Activated CD4-positive, alpha-beta T cell treated with anti-CD3 and anti-CD28 coated beads for 24 hours (primary cell): ENCODE measurements at regions not wholly inside any gene's neighbourhood (a gene's known extent, or its start where the extent isn't known, plus 50 kb on each side); places are given as distances from the start of the nearest gene placed in this dataset.
"Not testable (repeated sequence)": the region's sequence is repeated elsewhere in the genome, so short reads cannot be mapped to it uniquely, and the experiment has no call there.

Source experiments
- DNase-seq, 2 donors: peaks; one replicate each; pipeline ENCODE4 v3.0.0-alpha.2; 2020; ENCODE audit warnings: low read depth in 2 of 2

DNA sequence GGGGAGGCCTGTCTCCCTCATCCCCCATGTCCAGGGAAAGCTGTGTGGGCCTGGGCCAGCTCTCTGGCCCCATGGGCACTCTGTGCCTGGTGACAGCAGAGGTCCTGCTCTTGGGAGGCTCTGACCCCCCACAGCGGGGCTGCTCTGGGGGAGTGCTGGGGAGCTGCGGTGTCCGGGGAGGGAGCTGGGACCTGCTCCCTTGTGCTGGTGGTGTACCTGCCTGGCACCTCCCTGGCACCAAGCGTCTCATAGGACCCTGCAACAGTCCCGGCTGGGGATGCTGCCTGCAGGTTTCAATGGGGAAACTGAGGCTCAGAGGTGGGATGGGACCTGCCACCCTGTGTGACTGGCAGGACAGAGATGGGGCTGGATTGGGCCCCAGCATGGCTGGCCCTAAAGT lies 111.3 kb downstream of the KIF26A start:
- no peak for DNase-seq

DNA sequence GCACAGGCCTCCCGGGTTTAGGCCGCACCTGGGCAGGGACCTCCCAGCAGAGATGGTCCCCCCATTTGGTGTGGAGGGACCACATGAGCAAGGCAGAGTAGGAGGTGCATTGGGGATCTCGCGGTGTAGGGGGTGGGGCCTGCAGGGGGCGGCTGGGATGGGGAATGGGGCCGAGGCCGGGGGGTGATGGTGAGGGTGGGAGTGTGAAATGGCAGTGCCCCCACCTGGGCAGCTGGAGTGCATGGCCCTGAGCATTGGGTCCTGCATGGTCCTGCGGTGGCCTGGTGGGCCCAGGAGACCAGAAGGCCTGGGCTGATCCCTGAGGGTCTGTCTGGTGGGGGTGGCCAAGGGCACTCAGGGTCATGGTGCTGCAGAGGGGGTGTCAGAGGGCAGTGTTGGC lies 111.8 kb downstream of the KIF26A start:
- no peak for DNase-seq

DNA sequence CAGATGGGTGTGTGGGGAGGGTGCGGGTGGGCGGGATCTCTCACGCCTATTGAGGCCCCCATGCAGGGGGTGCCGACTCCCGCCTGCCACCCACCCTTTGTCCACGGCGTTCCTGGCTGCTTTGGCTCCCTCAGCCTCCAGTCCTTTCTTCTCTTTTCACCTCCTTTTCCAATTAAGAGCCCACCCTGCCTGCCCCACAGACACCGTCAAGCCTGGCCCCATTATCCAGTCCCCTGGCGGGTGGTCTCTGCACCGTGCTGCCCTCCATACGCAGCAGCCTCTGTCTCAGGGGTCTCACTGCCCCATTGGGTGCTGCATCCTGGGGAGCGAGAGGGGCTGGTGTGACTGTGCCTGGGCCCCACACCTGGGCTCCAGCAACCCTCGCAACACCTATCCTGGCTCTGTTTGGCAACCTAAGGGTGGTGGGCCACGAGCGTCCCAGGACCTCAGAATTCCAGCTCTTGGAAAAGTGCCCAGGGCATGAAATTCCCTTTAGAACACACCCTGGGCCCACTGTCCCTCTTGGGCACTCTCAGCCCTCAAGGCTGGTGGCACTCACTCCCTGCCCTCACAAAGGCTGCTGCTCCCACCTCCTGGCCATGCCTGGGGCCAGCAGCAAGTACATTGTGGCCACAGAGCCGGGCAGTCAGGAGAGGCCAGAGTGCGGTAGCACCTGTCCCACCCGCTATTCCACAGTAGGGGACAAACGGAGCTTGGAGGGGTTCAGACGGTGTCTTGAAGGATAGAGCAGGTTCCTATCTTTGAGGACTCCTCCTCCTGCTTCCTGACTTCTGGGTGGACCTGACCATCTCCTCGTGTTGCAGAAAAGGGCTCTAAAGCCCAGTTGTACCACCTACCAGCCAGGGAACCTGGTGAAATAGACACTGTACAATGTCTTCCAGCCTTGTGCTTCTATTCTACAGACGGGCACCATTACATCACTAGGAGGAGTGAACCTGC lies 114.1 kb downstream of the KIF26A start:
- DNase-seq = no peak

DNA sequence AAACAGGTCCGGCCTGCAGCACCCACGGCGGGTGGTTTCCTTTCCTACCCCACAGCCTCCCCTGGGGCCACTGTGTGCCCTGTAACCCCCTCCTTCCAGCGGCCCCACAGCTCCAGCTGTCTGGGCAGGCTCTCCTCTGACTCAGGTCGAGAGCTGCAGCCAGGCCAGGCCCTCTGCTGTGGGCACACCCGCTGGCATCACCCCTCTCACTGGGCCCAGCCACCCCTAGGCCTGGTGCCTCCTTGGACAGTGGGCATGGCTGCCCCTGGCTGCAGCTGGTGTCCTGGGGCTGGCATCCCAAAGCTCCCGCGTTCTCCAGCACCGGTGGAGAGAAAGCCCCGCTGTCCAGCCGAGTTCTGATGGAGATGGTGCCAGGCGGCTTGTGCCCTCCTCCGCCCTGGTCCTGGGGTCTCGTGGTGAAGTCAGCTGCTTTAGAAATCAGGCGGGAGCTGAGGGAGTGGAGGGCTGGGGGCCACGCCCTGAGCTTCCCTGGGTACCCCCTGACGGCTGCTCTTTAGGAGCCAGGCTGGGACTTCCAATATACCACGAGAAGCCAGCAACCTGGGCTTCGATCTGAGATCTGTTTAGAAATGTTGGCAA lies 114.9 kb downstream of the KIF26A start:
- DNase-seq = no peak

DNA sequence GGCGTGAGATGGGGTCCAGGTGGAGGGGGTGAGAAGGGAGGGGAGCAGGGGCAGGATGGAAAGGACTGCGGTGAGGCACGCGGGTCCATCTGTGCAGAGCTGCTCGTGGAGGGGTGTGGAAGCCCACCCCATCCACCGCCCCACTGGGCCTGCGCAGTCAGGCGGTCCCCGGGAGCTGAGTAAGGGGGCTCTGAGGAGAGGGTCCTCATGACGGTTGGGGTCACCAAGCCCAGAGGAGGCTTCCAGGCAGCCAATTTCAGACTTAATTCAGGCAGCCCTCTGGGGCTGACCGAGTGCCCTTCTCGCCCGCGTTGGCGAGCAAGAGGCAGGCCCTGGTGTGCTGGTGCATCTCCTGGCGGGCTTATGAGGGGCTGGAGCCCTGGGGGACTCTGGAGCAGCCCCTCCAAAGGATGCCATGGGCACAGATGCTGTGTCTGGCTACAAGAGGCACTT lies 115.5 kb downstream of the KIF26A start:
- no peak for DNase-seq

DNA sequence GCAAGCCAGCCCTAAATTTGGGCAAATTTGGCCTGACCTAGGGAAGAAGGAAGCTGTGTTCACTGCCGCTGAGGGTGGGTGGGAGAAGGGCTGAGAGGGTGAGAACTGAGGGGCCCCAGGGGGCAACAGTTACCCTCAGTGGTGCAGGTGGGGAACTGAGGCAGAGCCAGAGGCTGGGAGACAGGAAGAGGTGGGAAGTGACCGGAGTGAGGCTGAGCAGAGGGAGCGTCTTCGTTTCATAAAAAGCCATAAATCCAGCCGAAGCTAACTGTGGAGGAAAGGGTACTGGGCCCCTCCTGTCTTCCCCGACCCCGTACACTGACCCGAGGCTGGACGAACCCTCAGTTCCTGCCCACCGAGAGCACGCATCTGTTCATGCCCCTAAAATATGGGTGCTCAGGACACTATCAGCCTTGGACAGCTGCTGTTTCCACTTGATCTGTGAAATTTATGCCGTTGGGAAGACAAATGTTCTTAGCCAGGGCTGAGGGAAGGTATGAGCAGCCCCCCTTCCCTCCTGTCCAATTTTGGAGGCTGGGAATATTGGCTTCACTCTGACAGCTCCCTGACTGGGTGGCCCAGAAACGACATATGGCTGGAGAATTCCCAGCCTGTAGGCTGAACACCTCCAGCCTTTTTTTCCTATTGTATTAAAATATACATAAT lies 116.5 kb downstream of the KIF26A start:
- DNase-seq = no peak

DNA sequence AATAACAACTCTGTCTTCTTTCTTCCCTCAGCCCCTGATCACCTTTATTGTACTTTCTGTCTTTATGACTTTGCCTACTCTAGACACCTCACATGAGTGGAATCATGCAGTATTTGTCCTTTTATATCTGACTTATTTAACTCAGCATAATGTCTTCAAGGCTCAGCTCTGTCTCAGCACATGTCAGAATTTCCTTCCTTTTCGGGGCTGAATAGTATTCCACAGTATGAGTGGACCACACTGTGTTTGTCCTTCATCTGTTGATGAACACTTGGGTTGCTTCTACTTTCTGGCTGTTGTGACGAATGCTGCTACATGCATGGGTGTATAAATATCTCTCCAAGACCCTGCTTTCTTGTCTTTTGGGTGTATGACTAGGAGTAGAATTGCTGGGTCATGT lies 117.6 kb downstream of the KIF26A start:
- DNase-seq = no peak

DNA sequence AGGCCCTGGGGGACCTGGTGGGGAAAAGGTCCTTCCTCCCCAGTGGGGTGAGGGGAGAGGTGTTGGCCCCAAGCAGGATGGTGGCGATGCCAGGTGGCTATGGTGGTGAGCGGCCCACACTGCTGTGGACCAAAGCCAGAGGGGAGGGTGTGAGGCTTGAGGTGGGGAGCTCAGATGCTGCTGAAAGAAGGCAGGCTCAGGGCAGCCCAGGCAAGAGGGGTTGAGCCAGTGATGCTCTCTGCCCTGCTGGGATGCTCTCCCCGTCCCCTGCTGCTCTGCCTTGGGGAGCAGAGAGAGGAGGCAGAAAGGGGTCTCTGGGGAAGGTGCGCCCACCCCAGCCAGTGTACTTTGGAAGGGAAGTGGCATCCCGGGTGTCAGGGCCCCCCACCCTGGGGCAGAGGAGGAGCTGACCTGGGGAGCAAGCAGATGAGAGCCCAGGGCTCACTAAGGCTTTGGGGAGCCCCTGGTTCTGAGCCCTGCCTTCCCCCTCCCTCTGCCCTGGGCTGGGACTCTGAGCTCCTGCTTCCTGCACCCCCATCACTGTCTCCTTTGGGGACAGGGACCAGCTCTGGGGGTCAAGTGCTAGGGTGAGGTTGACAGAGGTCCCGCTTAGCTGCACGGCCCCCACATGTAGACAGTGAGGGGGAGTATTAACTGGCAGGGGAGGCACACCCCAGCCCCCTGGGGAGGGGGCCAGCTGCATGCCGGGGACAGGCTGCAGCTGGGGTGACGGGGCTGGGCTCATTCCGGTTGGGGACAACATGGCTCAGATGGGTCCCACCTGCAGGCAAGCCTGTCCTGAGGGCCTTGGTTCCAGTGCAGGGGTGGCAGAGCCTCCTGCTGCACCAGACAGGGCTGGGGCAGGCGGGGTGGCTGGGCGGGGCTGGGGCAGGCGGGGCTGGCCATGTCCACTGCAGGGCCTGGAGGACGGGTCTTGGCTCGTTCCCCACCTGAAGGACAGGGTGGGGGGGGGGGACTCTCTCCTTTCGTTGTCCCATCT lies 124.4 kb downstream of the KIF26A start:
- DNase-seq = no peak

DNA sequence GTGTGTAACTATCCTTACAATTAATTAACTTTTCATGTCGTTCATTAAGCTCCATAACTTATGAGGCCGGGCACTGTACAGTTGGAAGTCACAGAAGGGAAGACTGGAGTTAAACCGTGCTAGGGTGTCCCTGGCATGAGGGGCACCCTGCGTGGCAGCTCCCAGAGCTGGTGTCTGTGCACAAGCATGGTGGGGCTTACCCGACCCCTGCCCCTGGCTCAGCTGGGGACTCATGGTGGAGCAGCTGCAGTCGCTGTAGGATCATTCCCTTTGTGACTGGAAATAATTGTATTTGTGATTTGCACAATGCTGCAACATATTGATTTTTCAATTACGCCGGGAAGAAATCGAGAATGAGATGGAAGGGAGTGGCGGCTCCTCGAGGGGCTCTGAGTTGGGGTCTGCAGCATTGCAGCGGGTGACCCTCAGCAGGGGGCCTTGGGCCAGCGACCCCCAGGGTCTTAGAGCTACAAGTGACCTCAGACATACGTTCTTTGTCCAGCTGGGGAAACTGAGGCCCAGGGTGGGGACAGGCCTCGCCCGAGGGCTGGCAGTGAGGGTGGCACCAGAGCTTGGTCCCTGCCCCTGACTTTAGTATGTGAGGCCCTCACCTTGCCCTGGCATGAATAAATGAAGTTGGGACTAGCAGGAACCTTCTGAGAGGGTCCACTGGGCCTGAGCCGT lies 125.4 kb downstream of the KIF26A start:
- no peak for DNase-seq

DNA sequence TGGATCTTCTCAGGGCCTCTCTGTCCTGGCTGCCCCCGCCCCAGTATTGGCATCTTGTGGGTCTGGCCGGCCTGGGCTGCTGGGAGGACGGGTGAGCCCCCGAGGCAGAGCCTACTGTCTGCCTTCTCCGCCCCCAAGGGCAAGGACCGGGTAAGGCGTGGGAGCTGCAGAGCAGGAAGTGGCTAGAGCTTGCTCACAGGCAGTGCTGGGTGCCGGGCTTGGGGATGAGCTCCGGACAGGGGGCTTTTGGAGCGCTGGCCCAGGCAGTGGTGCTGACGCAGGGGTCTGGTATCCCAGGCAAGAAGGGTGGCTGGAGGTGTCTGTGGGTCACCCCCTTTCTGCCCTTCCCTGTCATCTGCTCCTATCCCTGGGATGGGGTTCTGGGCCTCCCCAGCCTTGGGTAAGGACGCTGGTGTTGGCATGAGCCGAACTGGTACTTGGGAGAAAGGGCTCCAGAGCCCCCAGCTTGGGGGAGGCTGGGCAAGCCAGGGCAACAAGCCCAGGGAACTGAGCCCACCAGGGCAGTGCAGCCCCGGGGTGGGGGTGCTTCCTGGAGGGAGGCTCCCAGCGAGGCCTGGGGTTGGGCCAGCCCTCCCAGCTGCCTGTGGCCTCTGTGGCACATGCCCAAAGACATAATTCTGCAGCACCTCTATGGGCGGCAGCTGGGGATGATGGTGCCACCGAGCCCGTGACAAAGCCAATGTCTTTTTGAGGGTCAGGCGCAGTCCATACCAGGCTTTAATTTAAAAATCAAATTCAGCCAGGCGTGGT lies 126.3 kb downstream of the KIF26A start:
- DNase-seq = no peak

DNA sequence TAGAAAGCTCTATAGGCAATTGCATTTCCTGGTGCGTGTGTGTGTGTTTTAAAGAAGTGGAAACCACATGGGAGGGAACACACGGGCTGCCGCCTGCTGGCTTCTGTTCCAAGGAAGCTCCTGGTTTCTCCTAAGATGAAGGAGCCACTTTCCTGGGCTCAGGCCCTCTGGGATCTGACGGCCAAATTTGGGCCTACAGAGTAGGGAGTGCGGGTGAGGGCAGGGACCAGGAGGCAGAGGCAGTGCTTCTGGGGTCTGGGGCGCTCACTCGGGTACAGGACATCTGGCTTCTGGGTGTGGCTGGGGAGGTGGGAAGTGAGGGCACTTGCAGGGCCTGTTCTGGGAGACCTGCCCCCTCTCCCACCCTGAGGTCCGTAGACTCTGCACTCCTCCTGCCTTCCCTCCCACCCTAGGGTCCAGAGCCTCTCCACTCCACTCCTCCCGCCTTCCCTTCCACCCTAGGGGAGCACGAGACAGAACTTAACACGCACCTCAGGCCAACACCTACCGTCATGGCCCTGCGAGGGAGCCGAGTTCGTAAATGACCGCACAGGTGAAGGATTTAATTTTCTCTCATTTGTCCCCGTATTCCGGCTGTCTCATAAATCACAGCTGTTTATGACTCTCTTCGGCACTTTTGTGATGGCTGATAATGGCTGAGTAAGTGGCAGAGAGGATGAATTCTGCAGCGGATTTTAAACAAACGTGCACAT lies 127.7 kb downstream of the KIF26A start:
- DNase-seq = no peak

DNA sequence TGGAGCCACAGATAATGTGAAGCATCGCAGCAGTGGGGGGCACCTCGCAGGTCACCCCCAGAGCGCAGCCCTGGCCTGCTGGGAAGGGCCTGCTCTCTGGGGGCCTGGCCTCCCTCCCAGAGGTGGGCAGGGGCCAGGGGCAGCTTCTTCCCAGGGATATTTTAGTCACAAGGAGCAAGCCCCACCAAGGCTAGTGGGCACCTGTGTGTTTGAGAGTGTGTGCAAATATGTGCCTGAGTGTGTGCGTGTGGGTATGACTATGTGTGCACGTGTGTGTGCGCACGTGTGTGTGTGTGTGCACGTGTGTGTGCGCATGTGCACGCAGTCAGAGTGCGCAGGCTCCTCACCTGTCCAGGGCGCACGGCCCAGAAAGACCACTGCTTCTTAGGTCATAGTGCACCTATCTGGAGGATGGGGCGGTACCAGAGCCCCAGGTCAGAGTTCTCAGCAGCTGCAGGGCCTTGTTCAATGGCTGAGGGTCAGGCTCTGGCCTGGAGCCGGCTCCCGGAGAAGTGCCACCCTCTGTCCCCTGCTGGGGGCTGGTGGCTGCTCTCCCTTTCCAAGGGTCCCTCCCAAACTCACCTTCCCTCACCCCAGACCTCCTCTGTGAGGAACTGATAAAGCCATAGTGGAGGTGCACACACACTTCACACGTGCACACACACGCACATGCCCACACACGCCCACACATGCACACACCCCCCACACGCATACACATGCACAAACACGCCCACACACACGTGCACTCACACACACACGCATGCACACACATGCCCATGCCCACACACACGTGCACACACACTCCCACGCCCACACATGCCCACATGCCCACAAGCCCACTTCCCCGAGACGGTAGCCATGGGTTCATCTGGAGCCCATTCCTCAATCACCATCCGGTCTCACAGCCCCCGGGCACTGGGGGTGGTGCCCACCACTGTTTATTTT lies 128.5 kb downstream of the KIF26A start:
- no peak for DNase-seq

DNA sequence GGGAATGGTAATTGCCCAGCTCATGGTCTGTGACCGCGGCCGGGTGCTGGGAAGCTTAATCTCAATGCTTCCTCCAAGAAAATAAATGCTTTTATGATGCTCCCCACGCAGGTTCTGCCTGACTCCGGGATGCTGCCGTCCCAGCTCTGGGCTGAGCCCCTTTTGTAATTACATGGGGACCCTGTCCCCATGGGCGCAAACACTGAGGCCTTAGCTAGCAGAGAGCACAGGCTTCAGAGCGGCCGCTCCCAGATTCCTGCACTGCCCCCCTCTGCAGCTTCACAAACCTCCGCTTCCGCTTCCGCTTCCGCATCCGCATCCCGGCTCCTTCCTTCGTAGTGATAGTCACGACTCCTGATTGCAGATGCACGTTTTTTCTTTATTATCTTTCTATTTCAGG lies 129.5 kb downstream of the KIF26A start:
- no peak for DNase-seq

DNA sequence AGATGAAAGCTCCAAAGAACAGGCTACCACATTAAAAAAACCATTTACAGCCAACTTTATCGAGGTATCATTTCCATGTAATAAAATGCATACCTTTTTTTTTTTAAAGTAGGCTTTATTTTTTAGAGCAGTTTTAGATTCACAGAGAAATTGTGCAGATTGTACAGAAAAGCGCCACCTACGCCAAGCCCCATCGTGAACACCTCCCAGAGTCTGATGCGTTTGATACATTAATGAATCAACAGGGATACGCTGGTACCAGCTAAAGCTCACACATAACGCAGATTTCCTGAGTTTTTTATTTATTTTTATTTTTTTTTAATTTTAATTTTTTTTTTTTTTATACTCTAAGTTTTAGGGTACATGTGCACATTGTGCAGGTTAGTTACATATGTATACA lies 129.9 kb downstream of the KIF26A start:
- DNase-seq = no peak

DNA sequence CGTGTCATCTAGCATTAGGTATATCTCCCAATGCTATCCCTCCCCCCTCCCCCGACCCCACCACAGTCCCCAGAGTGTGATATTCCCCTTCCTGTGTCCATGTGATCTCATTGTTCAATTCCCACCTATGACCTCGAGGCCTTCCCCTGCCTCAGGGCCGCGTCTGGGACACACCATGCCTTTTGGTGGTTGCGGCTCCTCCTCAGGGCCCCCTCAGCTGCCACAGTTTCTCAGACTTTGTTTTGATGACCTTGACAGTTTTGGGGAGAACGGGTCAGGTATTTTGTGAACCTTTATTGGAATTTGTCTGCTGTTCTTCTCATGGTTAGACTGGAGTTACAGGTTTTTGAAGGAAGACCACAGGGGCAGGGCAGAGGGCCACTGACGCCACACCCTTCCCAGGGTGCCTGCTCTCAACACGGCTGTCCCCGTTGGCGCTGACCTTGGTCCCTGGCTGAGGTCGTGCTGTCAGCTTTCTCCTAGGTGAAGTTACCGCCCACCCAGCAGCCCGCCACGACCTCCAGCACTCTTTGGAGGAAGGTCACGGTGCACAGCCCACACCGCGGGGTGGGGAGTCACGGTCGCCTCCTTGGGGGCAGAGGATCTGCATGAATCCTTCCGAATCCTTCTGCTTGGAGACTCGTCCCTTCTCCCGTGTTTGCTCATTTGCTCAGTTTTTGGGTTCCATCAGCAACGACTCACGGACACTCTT lies 130.5 kb downstream of the KIF26A start:
- no peak for DNase-seq

DNA sequence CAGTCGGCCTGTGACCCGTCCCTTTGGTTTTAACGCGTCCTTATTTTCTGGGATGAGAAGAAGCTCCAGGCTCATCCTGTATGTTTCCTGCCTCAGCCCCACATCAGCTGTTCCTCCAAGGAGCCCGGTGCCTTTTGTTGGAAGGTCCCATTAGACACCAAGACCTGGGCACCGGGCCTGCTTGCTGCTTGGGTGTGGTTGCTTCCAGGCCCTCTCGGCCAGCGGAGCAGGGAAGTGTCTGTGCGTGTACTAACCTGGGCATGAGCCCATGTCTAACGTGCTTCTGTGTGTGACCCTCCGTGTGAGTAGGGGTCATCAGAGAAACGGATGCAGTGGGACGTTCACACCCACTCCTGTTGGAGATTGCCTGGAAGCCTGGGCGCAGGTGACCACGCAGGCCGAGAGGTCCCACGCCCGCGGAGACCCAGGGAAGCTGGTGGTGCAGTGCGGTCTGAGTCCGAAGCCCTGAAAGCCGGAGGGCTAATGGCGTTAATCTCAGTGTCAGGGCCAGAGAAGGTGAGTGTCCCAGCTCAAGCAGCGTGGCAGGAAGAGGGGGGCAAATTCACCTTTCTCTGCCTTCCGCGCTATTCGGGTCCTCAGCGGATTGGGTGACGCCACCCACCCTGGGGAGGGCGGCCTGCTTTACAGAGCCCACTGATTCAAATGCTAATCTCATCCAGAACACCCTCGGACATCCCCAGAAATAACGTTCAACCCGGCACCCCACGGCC lies 131.3 kb downstream of the KIF26A start:
- DNase-seq = not testable (repeated sequence)

DNA sequence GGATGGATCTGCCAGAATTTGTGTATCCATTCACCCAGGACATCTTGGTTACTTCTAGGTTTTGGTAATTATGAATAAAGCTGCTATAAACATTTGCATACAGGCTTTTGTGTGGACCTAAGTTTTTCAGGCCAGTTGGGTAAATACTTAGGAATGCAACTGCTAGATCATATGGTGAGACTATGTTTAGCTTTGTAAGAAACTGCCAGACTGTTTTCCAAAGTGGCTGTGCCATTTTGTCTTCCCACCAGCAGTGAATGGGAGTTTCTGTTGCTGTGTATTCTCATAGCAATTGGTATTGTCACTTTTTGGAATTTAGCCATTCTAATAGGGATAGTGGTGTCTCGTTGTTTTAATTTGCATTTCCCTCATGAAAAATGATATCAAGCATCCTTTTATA lies 133.0 kb downstream of the KIF26A start:
- DNase-seq = no peak
